ENCODE measurements at regions not wholly inside any gene's neighbourhood (a gene's known extent, or its start where the extent isn't known, plus 50 kb on each side); places are given as distances from the start of the nearest gene placed in this dataset.

- Histone ChIP-seq H3K36me3 (ENCODE audit: insufficient read depth, low read length) (no peaks in the 10 kb centered on the region), H3K9me3 (ENCODE audit: low read length) (no peaks in the 10 kb centered on the region), H3F3A (ENCODE audit: insufficient read depth, low read length, poor library complexity, severe bottlenecking) (no peaks in the 10 kb centered on the region), H3K9ac (ENCODE audit: low read length) (no peak overlapping the region), H2AFZ (ENCODE audit: low read depth, low read length) (no peak overlapping the region), H3K27me3 (ENCODE audit: insufficient read depth, low read depth, low read length) (no peaks in the 10 kb centered on the region), H3K4me2 (ENCODE audit: low read length) (no peak overlapping the region), H3K27ac (ENCODE audit: low read length) (no peak overlapping the region), H3K4me3 (ENCODE audit: low read length) (no peak overlapping the region), H3K9me2 (ENCODE audit: insufficient read depth, low read length) (no peaks in the 10 kb centered on the region), H4K20me1 (ENCODE audit: insufficient read depth) (no peaks in the 10 kb centered on the region), H3K79me2 (replicated peaks; ENCODE audit: insufficient read depth, low read length) (no peaks in the 10 kb centered on the region)
- no peak for TF ChIP-seq EP300 (conservative IDR thresholded peaks at IDR 0.05; ENCODE audit: poor library complexity, severe bottlenecking)
- no peak for TF ChIP-seq EZH2 (IDR thresholded peaks at IDR 0.05; ENCODE audit: borderline replicate concordance, insufficient read depth, low read length, poor library complexity, severe bottlenecking)
- TF ChIP-seq POLR2AphosphoS5 (IDR thresholded peaks at IDR 0.05), result no peak
- TF ChIP-seq REST (IDR thresholded peaks at IDR 0.05; ENCODE audit: borderline replicate concordance), result no peak
- no peak for TF ChIP-seq CTCF (IDR thresholded peaks at IDR 0.05; ENCODE audit: poor library complexity, severe bottlenecking)
- no peak for TF ChIP-seq RAD21 (conservative IDR thresholded peaks at IDR 0.05)
- TF ChIP-seq MXI1 (conservative IDR thresholded peaks at IDR 0.05; ENCODE audit: poor library complexity, severe bottlenecking), result no peak
Observed at GRCh38 chr2:180057706-180058412, 50.8 kb upstream of the CWC22 start.

Small RNAs in the stretch of these regions (small RNA-seq; reads per million reads assigned to genes)
- 0 reads per million in 3 experiments for gene AC012669.1

All from neural cell (in vitro differentiated cells).